Smooth muscle cell (in vitro differentiated cells): ENCODE measurements at regions not wholly inside any gene's neighbourhood (a gene's known extent, or its start where the extent isn't known, plus 50 kb on each side); places are given as distances from the start of the nearest gene placed in this dataset.

Experiments used
- DNase-seq: peaks from one replicate; lab custom pipeline; 2025; ENCODE audit not compliant: unreplicated experiment; lab: John Stamatoyannopoulos, UW
- H2AFZ ChIP-seq: fragments of 200-600 bp; sonication (generic); 2 replicates; pipeline ENCODE4 v1.6.0; 2016; ENCODE audit warnings: antibody characterized with exemption, low read depth, mild to moderate bottlenecking
- H3F3A ChIP-seq: fragments of 200-600 bp; sonication (generic); 2 replicates; pipeline ENCODE4 v1.6.0; 2017; ENCODE audit warnings: antibody characterized with exemption, low read depth
- H3K27ac ChIP-seq: fragments of 200-600 bp; sonication (generic); 2 replicates; pipeline ENCODE4 v1.5.1; 2016; ENCODE audit warnings: low read depth, mild to moderate bottlenecking
- H3K27me3 ChIP-seq: fragments of 200-600 bp; sonication (generic); 2 replicates; pipeline ENCODE4 v1.6.1; 2016; ENCODE audit warnings: low read depth, mild to moderate bottlenecking
- H3K36me3 ChIP-seq: fragments of 200-600 bp; sonication (generic); 2 replicates; pipeline ENCODE4 v1.5.1; 2016; ENCODE audit warnings: low read depth
- H3K4me1 ChIP-seq: fragments of 200-600 bp; sonication (generic); 2 replicates; pipeline ENCODE4 v1.5.1; 2016; ENCODE audit warnings: low read depth
- H3K4me2 ChIP-seq: fragments of 200-600 bp; sonication (generic); 2 replicates; pipeline ENCODE4 v1.6.0; 2016; ENCODE audit warnings: mild to moderate bottlenecking
- H3K4me3 ChIP-seq: fragments of 200-600 bp; sonication (generic); 2 replicates; pipeline ENCODE4 v1.5.1; 2016; ENCODE audit warnings: mild to moderate bottlenecking
- H3K79me2 ChIP-seq: fragments of 200-600 bp; sonication (generic); 2 replicates; pipeline ENCODE4 v1.6.0; 2016; ENCODE audit warnings: low read depth, mild to moderate bottlenecking
- H3K9ac ChIP-seq: fragments of 200-600 bp; sonication (generic); 2 replicates; pipeline ENCODE4 v1.6.0; 2016; ENCODE audit warnings: low read depth
- H3K9me3 ChIP-seq: fragments of 200-600 bp; sonication (generic); replicated peaks from 2 replicates; pipeline ENCODE4 v1.5.1; 2016; ENCODE audit warnings: low read depth
- H4K20me1 ChIP-seq: fragments of 200-600 bp; sonication (generic); 2 replicates; pipeline ENCODE4 v1.6.0; 2016; ENCODE audit warnings: low read depth
- CTCF ChIP-seq: fragments of 200-600 bp; sonication (generic); IDR thresholded peaks from 2 replicates; pipeline ENCODE4 v1.5.1; 2017; ENCODE audit warnings: borderline replicate concordance, mild to moderate bottlenecking, antibody characterized with exemption; ENCODE audit not compliant: insufficient read depth, poor library complexity, severe bottlenecking
- WGBS: methylation state at CpG from one replicate; pipeline ENCODE4 v1.1.7; 2016; ENCODE audit warnings: low lambda C conversion rate; 5-methylcytosine and 5-hydroxymethylcytosine counted together

- no peak for DNase-seq
- WGBS: 94% methylated on average over 3 of the region's 3 CpGs
- Histone ChIP-seq H3K4me2 (no peak overlapping the region), H4K20me1 (no peaks in the 10 kb centered on the region), H3K4me3 (no peak overlapping the region), H2AFZ (no peak overlapping the region), H3F3A (no peaks in the 10 kb centered on the region), H3K9ac (no peak overlapping the region), H3K27ac (no peak overlapping the region), H3K4me1 (peaks cover 5% of the 10 kb centered on the region), H3K36me3 (no peaks in the 10 kb centered on the region), H3K9me3 (no peaks in the 10 kb centered on the region), H3K79me2 (no peaks in the 10 kb centered on the region), H3K27me3 (no peaks in the 10 kb centered on the region)
- no peak for TF ChIP-seq CTCF
Observed at GRCh38 chr4:125123570-125124109, 191.1 kb upstream of the FAT4 start.

GRCh38 chr4:125121581-125121980 lies 193.2 kb upstream of the FAT4 start:
- no peak for DNase-seq
- H4K20me1 ChIP-seq: no peaks in the 10 kb centered on the region
- no peak overlapping the region for H3K9ac ChIP-seq
- no peaks in the 10 kb centered on the region for H3K9me3 ChIP-seq
- H3K36me3 ChIP-seq: no peaks in the 10 kb centered on the region
- H3K27me3 ChIP-seq: no peaks in the 10 kb centered on the region
- no peak overlapping the region for H3K4me3 ChIP-seq
- no peak overlapping the region for H3K4me2 ChIP-seq
- H3K79me2 ChIP-seq: no peaks in the 10 kb centered on the region
- H3K4me1 ChIP-seq: peaks cover 5% of the 10 kb centered on the region
- no peak overlapping the region for H2AFZ ChIP-seq
- H3K27ac ChIP-seq: no peak overlapping the region
- H3F3A ChIP-seq: no peaks in the 10 kb centered on the region
- no peak for TF ChIP-seq CTCF

GRCh38 chr4:125116431-125116830 lies 198.3 kb upstream of the FAT4 start:
- 77% methylated on average over 1 of the region's 1 CpG for WGBS
- H3K4me3 ChIP-seq: no peak overlapping the region
- no peaks in the 10 kb centered on the region for H3K4me1 ChIP-seq
- DNase-seq: no peak
- no peak overlapping the region for H3K27ac ChIP-seq
- H2AFZ ChIP-seq: no peak overlapping the region
- no peaks in the 10 kb centered on the region for H4K20me1 ChIP-seq
- no peaks in the 10 kb centered on the region for H3K79me2 ChIP-seq
- TF ChIP-seq CTCF: no peak
- H3K9me3 ChIP-seq: no peaks in the 10 kb centered on the region
- H3K27me3 ChIP-seq: no peaks in the 10 kb centered on the region
- no peak overlapping the region for H3K9ac ChIP-seq
- H3F3A ChIP-seq: no peaks in the 10 kb centered on the region
- H3K36me3 ChIP-seq: no peaks in the 10 kb centered on the region
- no peak overlapping the region for H3K4me2 ChIP-seq

GRCh38 chr4:125115941-125116340 lies 198.8 kb upstream of the FAT4 start:
- no peak overlapping the region for H3K27ac ChIP-seq
- no peaks in the 10 kb centered on the region for H3K4me1 ChIP-seq
- no peaks in the 10 kb centered on the region for H3F3A ChIP-seq
- H3K9ac ChIP-seq: no peak overlapping the region
- WGBS: 80% methylated on average over 5 of the region's 5 CpGs
- no peaks in the 10 kb centered on the region for H3K79me2 ChIP-seq
- TF ChIP-seq CTCF: no peak
- H4K20me1 ChIP-seq: no peaks in the 10 kb centered on the region
- no peak overlapping the region for H3K4me3 ChIP-seq
- no peaks in the 10 kb centered on the region for H3K36me3 ChIP-seq
- H3K9me3 ChIP-seq: no peaks in the 10 kb centered on the region
- no peak for DNase-seq
- H3K27me3 ChIP-seq: no peaks in the 10 kb centered on the region
- peak overlapping the region; percentile 49 for H2AFZ ChIP-seq
- H3K4me2 ChIP-seq: no peak overlapping the region
